ENCODE measurements at regions not wholly inside any gene's neighbourhood (a gene's known extent, or its start where the extent isn't known, plus 50 kb on each side); places are given as distances from the start of the nearest gene placed in this dataset.

- H3K9me3 ChIP-seq (ENCODE audit: control insufficient read depth in 2 of 3, insufficient read depth in 1 of 3, low read length in 3 of 3): no peaks in the 10 kb centered on the region
- TF ChIP-seq CTCF (IDR thresholded peaks at IDR 0.05; ENCODE audit: borderline replicate concordance, extremely low read depth, insufficient read depth): no peak
- no peaks in the 10 kb centered on the region for H3K4me1 ChIP-seq (ENCODE audit: control insufficient read depth in 2 of 3, insufficient read depth in 2 of 3, low read depth in 1 of 3, low read length in 3 of 3)
- intact Hi-C loops (cut with DNase I): no loop called here
- no peak overlapping the region for H3K9ac ChIP-seq (ENCODE audit: low read length in 3 of 3)
- no peak overlapping the region for H3K27ac ChIP-seq (ENCODE audit: low read depth in 2 of 2, low read length in 2 of 2)
- FAIRE-seq (no peak), DNase-seq (no peak)
- H3K36me3 ChIP-seq (ENCODE audit: control insufficient read depth in 2 of 3, insufficient read depth in 3 of 3, low read length in 3 of 3): no peaks in the 10 kb centered on the region
- no peak overlapping the region for H3K4me3 ChIP-seq (ENCODE audit: low read length in 3 of 3)
- H3K27me3 ChIP-seq (ENCODE audit: control insufficient read depth, insufficient read depth, low read length): no peaks in the 10 kb centered on the region
Observed at GRCh38 chr4:124278477-124278876, 434.1 kb downstream of the ANKRD50 start.

- intact Hi-C loops (cut with DNase I): no loop called here
- Histone ChIP-seq H3K9me3 (ENCODE audit: control insufficient read depth in 2 of 3, insufficient read depth in 1 of 3, low read length in 3 of 3) (no peaks in the 10 kb centered on the region), H3K4me1 (ENCODE audit: control insufficient read depth in 2 of 3, insufficient read depth in 2 of 3, low read depth in 1 of 3, low read length in 3 of 3) (no peaks in the 10 kb centered on the region), H3K27me3 (ENCODE audit: control insufficient read depth, insufficient read depth, low read length) (no peaks in the 10 kb centered on the region), H3K4me3 (ENCODE audit: low read length in 3 of 3) (no peak overlapping the region), H3K27ac (ENCODE audit: low read depth in 2 of 2, low read length in 2 of 2) (no peak overlapping the region), H3K36me3 (ENCODE audit: control insufficient read depth in 2 of 3, insufficient read depth in 3 of 3, low read length in 3 of 3) (no peaks in the 10 kb centered on the region), H3K9ac (ENCODE audit: low read length in 3 of 3) (no peak overlapping the region)
- no peak for TF ChIP-seq CTCF (IDR thresholded peaks at IDR 0.05; ENCODE audit: borderline replicate concordance, extremely low read depth, insufficient read depth)
- no peak for FAIRE-seq
- no peak for DNase-seq
Observed at GRCh38 chr4:124279741-124280140, 432.8 kb downstream of the ANKRD50 start.

- H3K9ac ChIP-seq (ENCODE audit: low read length in 3 of 3): no peak overlapping the region
- no peaks in the 10 kb centered on the region for H3K27me3 ChIP-seq (ENCODE audit: control insufficient read depth, insufficient read depth, low read length)
- H3K9me3 ChIP-seq (ENCODE audit: control insufficient read depth in 2 of 3, insufficient read depth in 1 of 3, low read length in 3 of 3): no peaks in the 10 kb centered on the region
- intact Hi-C loops (cut with DNase I): no loop called here
- no peaks in the 10 kb centered on the region for H3K4me1 ChIP-seq (ENCODE audit: control insufficient read depth in 2 of 3, insufficient read depth in 2 of 3, low read depth in 1 of 3, low read length in 3 of 3)
- FAIRE-seq (no peak), DNase-seq (no peak)
- H3K36me3 ChIP-seq (ENCODE audit: control insufficient read depth in 2 of 3, insufficient read depth in 3 of 3, low read length in 3 of 3): no peaks in the 10 kb centered on the region
- H3K4me3 ChIP-seq (ENCODE audit: low read length in 3 of 3): no peak overlapping the region
- H3K27ac ChIP-seq (ENCODE audit: low read depth in 2 of 2, low read length in 2 of 2): no peak overlapping the region
- no peak for TF ChIP-seq CTCF (IDR thresholded peaks at IDR 0.05; ENCODE audit: borderline replicate concordance, extremely low read depth, insufficient read depth)
Observed at GRCh38 chr4:124282301-124282898, 430.1 kb downstream of the ANKRD50 start.
